Hindlimb muscle (tissue), 1 donor: ENCODE measurements at regions not wholly inside any gene's neighbourhood (a gene's known extent, or its start where the extent isn't known, plus 50 kb on each side); places are given as distances from the start of the nearest gene placed in this dataset.

ENCODE experiments used
- DNase-seq: peaks from one replicate; pipeline ENCODE4 v3.0.0-alpha.2; 2013

GRCh38 chr19:30621326-30621920, 249.2 kb downstream of the ZNF536 start:
- no peak for DNase-seq

- DNase-seq = no peak
Measured at GRCh38 chr19:30620354-30620753, 248.2 kb downstream of the ZNF536 start.

GRCh38 chr19:30609656-30610270, 237.6 kb downstream of the ZNF536 start:
- DNase-seq = no peak

GRCh38 chr19:30608471-30608870, 236.3 kb downstream of the ZNF536 start:
- DNase-seq = no peak
